HG02840 (cell line): ENCODE measurements at regions not wholly inside any gene's neighbourhood (a gene's known extent, or its start where the extent isn't known, plus 50 kb on each side); places are given as distances from the start of the nearest gene placed in this dataset.
A peak's percentile ranks its signal among the peaks of the same experiment; 100 is the strongest.
"Not testable (repeated sequence)": the region's sequence is repeated elsewhere in the genome, so short reads cannot be mapped to it uniquely, and the experiment has no call there.

Source experiments
- ATAC-seq: cut with Tn5 transposase; IDR thresholded peaks from one replicate; pipeline ENCODE4 v1.9.1; 2021; ENCODE audit warnings: mild to moderate bottlenecking, moderate library complexity, moderate number of reproducible peaks; ENCODE audit not compliant: unreplicated experiment, low FRiP score

- no peak for ATAC-seq
Measured at GRCh38 chrX:151042842-151043241, 59.7 kb downstream of the HMGB3 start.

DNA sequence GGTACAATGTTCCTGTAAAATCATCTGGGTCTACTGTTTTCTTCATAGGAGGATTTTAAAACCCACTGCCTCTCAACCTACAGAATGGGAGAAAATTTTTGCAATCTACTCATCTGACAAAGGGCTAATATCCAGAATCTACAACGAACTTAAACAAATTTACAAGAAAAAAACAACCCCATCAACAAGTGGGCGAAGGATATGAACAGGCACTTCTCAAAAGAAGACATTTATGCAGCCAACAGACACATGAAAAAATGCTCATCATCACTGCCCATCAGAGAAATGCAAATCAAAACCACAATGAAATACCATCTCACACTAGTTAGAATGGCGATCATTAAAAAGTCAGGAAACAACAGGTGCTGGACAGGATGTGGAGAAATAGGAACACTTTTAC is 83.2 kb downstream of the HMGB3 start:
- ATAC-seq, result not testable (repeated sequence)

GRCh38 chrX:151073767-151074166 is 90.6 kb downstream of the HMGB3 start:
- no peak for ATAC-seq

- no peak for ATAC-seq
Measured at GRCh38 chrX:151081016-151081415, 95.4 kb upstream of the GPR50 start.

- ATAC-seq, result peak; percentile 77
Measured at GRCh38 chrX:151082077-151082948, 94.1 kb upstream of the GPR50 start.

DNA sequence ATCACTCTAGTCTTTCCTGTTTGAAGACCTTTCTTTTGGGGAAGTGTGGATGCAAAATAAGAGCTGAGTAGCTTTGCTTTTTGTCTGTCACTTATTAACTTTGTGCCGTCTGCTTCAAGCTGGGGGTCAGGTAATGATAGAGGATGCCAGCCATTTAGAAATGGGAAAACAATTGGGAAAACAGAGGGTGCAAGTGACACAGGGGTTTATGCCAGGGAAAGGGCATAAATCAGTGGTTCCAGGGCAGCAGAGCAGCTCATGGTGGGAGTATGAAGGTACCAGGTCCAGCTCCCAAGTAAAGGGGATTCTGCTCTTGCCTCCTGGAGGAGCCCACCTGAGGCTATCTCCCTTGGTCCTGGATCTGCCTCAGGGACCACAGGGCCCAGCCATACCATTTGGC is 91.9 kb upstream of the GPR50 start:
- ATAC-seq, result no peak

GRCh38 chrX:151085207-151085606 is 91.2 kb upstream of the GPR50 start:
- ATAC-seq, result no peak

DNA sequence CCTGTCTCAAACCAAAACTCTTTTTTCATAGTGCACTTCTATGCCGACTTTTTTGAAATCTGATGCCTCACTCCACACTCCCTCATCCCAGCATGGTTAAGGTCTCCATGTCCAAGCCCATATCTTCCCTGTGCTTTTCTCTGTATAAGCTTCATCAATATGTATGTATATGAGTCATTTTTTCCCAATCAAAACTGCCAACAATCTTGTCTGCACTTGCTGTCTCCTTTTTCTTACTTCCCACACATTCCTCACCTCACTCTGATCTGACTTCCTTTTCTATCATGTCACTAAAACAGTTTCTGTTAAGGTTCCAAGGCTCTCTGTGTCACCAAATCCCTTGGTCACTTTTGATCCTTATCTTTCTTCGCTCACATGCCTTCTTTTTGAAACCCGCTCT is 88.2 kb upstream of the GPR50 start:
- no peak for ATAC-seq

GRCh38 chrX:151099001-151099400 is 77.4 kb upstream of the GPR50 start:
- ATAC-seq, result no peak

GRCh38 chrX:151100799-151101198 is 75.6 kb upstream of the GPR50 start:
- no peak for ATAC-seq

- ATAC-seq, result not testable (repeated sequence)
Measured at GRCh38 chrX:151113200-151113599, 63.2 kb upstream of the GPR50 start.
